Astrocyte (in vitro differentiated cells and primary cell): ENCODE measurements at regions not wholly inside any gene's neighbourhood (a gene's known extent, or its start where the extent isn't known, plus 50 kb on each side); places are given as distances from the start of the nearest gene placed in this dataset.

Experiments
- DNase-seq: peaks from one replicate; pipeline ENCODE4 v3.0.0-alpha.2; 2010; ENCODE audit warnings: low read depth
- FAIRE-seq: peaks from 2 replicates; lab custom pipeline; 2011; peaks lifted over from hg19 to GRCh38; lab: Jason Lieb, UNC
- H2AFZ ChIP-seq: 2 replicates; pipeline ENCODE4 v1.6.0; 2012; ENCODE audit warnings: low read depth, low read length, inconsistent platforms
- H3K27ac ChIP-seq: 2 replicates; pipeline ENCODE4 v1.5.1; 2011; ENCODE audit warnings: low read depth, low read length, inconsistent platforms
- H3K27me3 ChIP-seq: 2 replicates; pipeline ENCODE4 v1.6.0; 2011; ENCODE audit warnings: low read length, inconsistent platforms; ENCODE audit not compliant: insufficient read depth
- H3K36me3 ChIP-seq: 2 replicates; pipeline ENCODE4 v1.5.1; 2011; ENCODE audit warnings: low read length, inconsistent platforms; ENCODE audit not compliant: insufficient read depth
- H3K4me1 ChIP-seq: 2 replicates; pipeline ENCODE4 v1.5.1; 2011; ENCODE audit warnings: low read length, inconsistent platforms; ENCODE audit not compliant: insufficient read depth
- H3K4me2 ChIP-seq: 2 replicates; pipeline ENCODE4 v1.6.0; 2012; ENCODE audit warnings: low read length, inconsistent platforms
- H3K4me3 ChIP-seq: 2 replicates; pipeline ENCODE4 v1.5.1; 2011; ENCODE audit warnings: low read depth, mild to moderate bottlenecking, low read length, inconsistent platforms; ENCODE audit not compliant: insufficient read depth
- H3K79me2 ChIP-seq: 2 replicates; pipeline ENCODE4 v1.6.0; 2012; ENCODE audit warnings: mild to moderate bottlenecking, low read length, inconsistent platforms; ENCODE audit not compliant: insufficient read depth
- H3K9ac ChIP-seq: 2 replicates; pipeline ENCODE4 v1.6.0; 2012; ENCODE audit warnings: mild to moderate bottlenecking, low read length, inconsistent platforms
- H3K9me3 ChIP-seq: 2 replicates; pipeline ENCODE4 v1.5.1; 2012; ENCODE audit warnings: low read depth, mild to moderate bottlenecking, low read length, inconsistent platforms; ENCODE audit not compliant: insufficient read depth
- H4K20me1 ChIP-seq: 2 replicates; pipeline ENCODE4 v1.6.0; 2012; ENCODE audit warnings: low read length, inconsistent platforms; ENCODE audit not compliant: insufficient read depth
- H3K27ac Mint-ChIP-seq: one replicate; pipeline ENCODE4 v1.8.0; 2021; ENCODE audit warnings: mild to moderate bottlenecking, mixed read lengths; ENCODE audit not compliant: unreplicated experiment
- H3K27me3 Mint-ChIP-seq: one replicate; pipeline ENCODE4 v1.8.0; 2021; ENCODE audit warnings: low read depth, mixed read lengths; ENCODE audit not compliant: unreplicated experiment
- H3K36me3 Mint-ChIP-seq: one replicate; pipeline ENCODE4 v1.8.0; 2021; ENCODE audit warnings: low read depth, mixed read lengths; ENCODE audit not compliant: unreplicated experiment
- H3K4me1 Mint-ChIP-seq: one replicate; pipeline ENCODE4 v1.8.0; 2021; ENCODE audit warnings: low read depth, mixed read lengths; ENCODE audit not compliant: unreplicated experiment
- H3K4me3 Mint-ChIP-seq: one replicate; pipeline ENCODE4 v1.8.0; 2021; ENCODE audit warnings: mild to moderate bottlenecking, moderate library complexity, mixed read lengths; ENCODE audit not compliant: unreplicated experiment
- H3K9me3 Mint-ChIP-seq: one replicate; pipeline ENCODE4 v1.8.0; 2021; ENCODE audit warnings: mild to moderate bottlenecking, mixed read lengths; ENCODE audit not compliant: unreplicated experiment
- CTCF ChIP-seq: IDR thresholded peaks from 2 replicates; pipeline ENCODE4 v1.5.1; 2011; ENCODE audit warnings: low read depth, mild to moderate bottlenecking, inconsistent platforms, low read length, moderate library complexity; ENCODE audit not compliant: insufficient read depth
- EZH2 ChIP-seq: IDR thresholded peaks from 2 replicates; pipeline ENCODE4 v1.6.1; 2012; ENCODE audit warnings: mild to moderate bottlenecking, low read length, inconsistent platforms; ENCODE audit not compliant: insufficient read depth

DNA sequence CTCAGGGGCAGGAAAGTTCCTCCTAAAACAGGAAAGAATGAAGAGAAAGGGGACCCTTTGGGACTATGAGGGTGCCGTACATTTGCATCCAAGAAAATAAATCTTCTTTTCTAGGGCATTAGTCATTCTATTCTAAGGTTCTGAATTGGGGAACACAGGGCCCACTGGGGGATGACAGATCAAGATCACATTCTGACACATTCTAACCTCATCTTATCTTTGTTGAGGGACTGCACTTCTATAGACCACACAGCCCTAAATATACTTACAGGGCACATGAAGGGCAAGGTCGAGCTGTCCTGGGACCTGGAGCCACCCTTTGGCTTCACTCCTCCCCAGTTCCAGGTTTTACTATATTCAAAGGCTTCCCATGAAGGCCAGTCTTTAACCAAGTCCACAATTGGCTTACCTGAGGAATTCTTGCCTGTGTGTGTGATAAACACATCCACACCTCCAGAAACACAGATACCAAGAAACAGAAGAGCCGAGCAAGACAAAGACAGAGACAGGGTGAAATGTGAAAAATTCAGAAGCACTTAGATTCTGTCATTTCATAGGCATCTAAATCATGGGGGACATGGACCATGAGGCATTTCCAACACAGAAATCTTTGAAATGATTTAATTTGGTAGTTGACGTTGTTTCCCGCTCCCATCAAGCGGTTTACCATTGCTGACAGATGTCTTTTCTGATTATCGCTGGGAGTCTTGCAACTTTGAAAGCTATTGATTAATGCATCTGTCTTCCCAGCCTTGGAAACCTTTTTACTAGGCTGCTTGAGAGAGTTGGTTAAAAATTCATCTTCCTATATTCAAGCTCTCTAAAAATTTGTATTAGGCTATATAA is 75.8 kb downstream of the CCDC71L start:
- Histone ChIP-seq H4K20me1 (no peaks in the 10 kb centered on the region), H3K4me2 (no peak overlapping the region), H3K36me3 (no peaks in the 10 kb centered on the region), H3K9me3 (no peaks in the 10 kb centered on the region), H3K4me3 (no peak overlapping the region), H3K27me3 (no peaks in the 10 kb centered on the region), H3K9ac (no peak overlapping the region), H3K4me1 (no peaks in the 10 kb centered on the region), H3K27ac (no peak overlapping the region), H3K79me2 (no peaks in the 10 kb centered on the region), H2AFZ (no peak overlapping the region)
- no peak overlapping the region for H3K4me3 Mint-ChIP-seq
- no peaks in the 10 kb centered on the region for H3K36me3 Mint-ChIP-seq
- no peak for DNase-seq
- no peak overlapping the region for H3K27ac Mint-ChIP-seq
- H3K27me3 Mint-ChIP-seq: no peaks in the 10 kb centered on the region
- H3K4me1 Mint-ChIP-seq: peaks cover 11% of the 10 kb centered on the region
- FAIRE-seq: no peak
- H3K9me3 Mint-ChIP-seq: peaks cover 6% of the 10 kb centered on the region
- TF ChIP-seq EZH2 (no peak), CTCF (no peak)

DNA sequence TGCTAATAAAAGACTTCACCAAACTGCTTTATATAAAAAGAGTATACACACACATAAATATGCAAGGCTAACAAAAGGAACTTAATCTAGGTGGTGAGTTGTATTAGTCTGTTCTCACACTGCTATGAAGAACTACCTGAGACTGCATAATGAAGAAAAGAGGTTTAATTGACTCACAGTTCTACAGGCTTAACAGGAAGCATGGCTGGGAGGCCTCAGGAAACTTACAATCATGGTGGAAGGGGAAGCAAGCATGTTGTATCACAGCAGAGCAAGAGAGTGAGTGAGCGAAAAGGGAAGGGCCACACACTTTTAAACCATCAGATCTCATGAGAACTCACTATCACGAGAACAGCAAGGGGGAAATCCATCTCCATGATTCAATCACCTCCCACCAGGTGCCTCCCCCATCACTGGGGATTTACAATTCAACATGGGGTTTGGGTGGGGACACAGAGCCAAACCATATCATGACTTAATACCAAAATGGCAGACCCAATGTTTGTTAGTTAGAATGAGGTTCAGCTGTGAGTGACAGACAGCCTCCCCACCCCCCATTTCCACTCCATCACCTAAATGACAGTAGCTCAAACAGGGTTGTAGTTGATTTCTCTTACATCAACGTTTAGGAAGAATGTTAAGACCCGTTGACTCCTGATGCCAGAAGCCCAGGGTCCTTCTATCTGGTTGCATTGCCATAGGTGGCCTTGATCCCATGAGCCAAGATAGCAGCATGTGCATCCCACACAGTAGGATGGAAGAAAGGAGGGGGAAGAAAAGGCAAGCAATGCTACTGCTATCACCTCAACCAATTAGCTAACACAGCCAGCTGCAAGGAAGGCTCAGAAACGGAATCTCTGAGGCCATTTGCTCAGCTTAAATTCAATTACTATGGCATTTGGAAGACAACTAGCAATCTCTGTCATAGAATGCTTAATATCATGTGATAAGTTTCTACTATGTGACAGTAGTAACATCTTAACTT is 77.0 kb downstream of the CCDC71L start:
- Histone ChIP-seq H3K9ac (no peak overlapping the region), H3K4me3 (no peak overlapping the region), H3K27me3 (no peaks in the 10 kb centered on the region), H2AFZ (no peak overlapping the region), H3K9me3 (no peaks in the 10 kb centered on the region), H3K27ac (no peak overlapping the region), H3K79me2 (no peaks in the 10 kb centered on the region), H3K4me1 (no peaks in the 10 kb centered on the region), H3K36me3 (no peaks in the 10 kb centered on the region), H3K4me2 (no peak overlapping the region), H4K20me1 (no peaks in the 10 kb centered on the region)
- Mint-ChIP-seq H3K4me3 (no peak overlapping the region), H3K27me3 (no peaks in the 10 kb centered on the region), H3K9me3 (peaks cover 6% of the 10 kb centered on the region), H3K4me1 (peaks cover 11% of the 10 kb centered on the region), H3K36me3 (no peaks in the 10 kb centered on the region), H3K27ac (no peak overlapping the region)
- DNase-seq (no peak), FAIRE-seq (peak; percentile 23)
- no peak for TF ChIP-seq EZH2
- TF ChIP-seq CTCF: no peak
